LNCAP (cell line): ENCODE measurements at regions not wholly inside any gene's neighbourhood (a gene's known extent, or its start where the extent isn't known, plus 50 kb on each side); places are given as distances from the start of the nearest gene placed in this dataset.

ENCODE experiments used
- CTCF ChIP-seq: fragments of 450-650 bp; IDR thresholded peaks from 2 replicates; pipeline ENCODE4 v1.5.1; 2017; ENCODE audit warnings: mild to moderate bottlenecking

- TF ChIP-seq CTCF = no peak
Measured at GRCh38 chr13:97753942-97754670, 199.4 kb upstream of the IPO5 start.

GRCh38 chr13:97757807-97758206, 195.7 kb upstream of the IPO5 start:
- TF ChIP-seq CTCF = no peak

GRCh38 chr13:97758317-97758716, 195.2 kb upstream of the IPO5 start:
- no peak for TF ChIP-seq CTCF

GRCh38 chr13:97761796-97762540, 191.5 kb upstream of the IPO5 start:
- no peak for TF ChIP-seq CTCF

GRCh38 chr13:97766749-97767148, 186.7 kb upstream of the IPO5 start:
- no peak for TF ChIP-seq CTCF

- TF ChIP-seq CTCF = no peak
Measured at GRCh38 chr13:97768134-97768533, 185.3 kb upstream of the IPO5 start.

- TF ChIP-seq CTCF = no peak
Measured at GRCh38 chr13:97780486-97780885, 173.0 kb upstream of the IPO5 start.
